Bronchial epithelial cell (primary cell): ENCODE measurements at regions not wholly inside any gene's neighbourhood (a gene's known extent, or its start where the extent isn't known, plus 50 kb on each side); places are given as distances from the start of the nearest gene placed in this dataset.

Experiments
- DNase-seq: peaks from one replicate; pipeline ENCODE4 v3.0.0-alpha.2; 2010; ENCODE audit warnings: low read depth
- FAIRE-seq: peaks from 2 replicates; lab custom pipeline; 2011; peaks lifted over from hg19 to GRCh38; lab: Jason Lieb, UNC
- H3K27me3 ChIP-seq: 2 replicates; pipeline ENCODE4 v1.5.1; 2011; ENCODE audit warnings: low read length; ENCODE audit not compliant: control insufficient read depth, insufficient read depth
- H3K36me3 ChIP-seq: 2 replicates; pipeline ENCODE4 v1.5.1; 2011; ENCODE audit warnings: low read length; ENCODE audit not compliant: control insufficient read depth, insufficient read depth
- H3K4me3 ChIP-seq: 2 replicates; pipeline ENCODE4 v1.5.1; 2011; ENCODE audit warnings: mild to moderate bottlenecking, low read depth, low read length, control low read depth
- TF ChIP-seq, protein P1 (sequence below): IDR thresholded peaks from 2 replicates; pipeline ENCODE4 v1.5.1; 2011; ENCODE audit warnings: mild to moderate bottlenecking, moderate library complexity, low read length, control low read depth, inconsistent platforms; ENCODE audit not compliant: insufficient read depth, severe bottlenecking

- DNase-seq (no peak), FAIRE-seq (no peak)
- Histone ChIP-seq H3K27me3 (peaks cover 2% of the 10 kb centered on the region), H3K4me3 (no peak overlapping the region), H3K36me3 (no peaks in the 10 kb centered on the region)
- TF ChIP-seq, protein P1, sequence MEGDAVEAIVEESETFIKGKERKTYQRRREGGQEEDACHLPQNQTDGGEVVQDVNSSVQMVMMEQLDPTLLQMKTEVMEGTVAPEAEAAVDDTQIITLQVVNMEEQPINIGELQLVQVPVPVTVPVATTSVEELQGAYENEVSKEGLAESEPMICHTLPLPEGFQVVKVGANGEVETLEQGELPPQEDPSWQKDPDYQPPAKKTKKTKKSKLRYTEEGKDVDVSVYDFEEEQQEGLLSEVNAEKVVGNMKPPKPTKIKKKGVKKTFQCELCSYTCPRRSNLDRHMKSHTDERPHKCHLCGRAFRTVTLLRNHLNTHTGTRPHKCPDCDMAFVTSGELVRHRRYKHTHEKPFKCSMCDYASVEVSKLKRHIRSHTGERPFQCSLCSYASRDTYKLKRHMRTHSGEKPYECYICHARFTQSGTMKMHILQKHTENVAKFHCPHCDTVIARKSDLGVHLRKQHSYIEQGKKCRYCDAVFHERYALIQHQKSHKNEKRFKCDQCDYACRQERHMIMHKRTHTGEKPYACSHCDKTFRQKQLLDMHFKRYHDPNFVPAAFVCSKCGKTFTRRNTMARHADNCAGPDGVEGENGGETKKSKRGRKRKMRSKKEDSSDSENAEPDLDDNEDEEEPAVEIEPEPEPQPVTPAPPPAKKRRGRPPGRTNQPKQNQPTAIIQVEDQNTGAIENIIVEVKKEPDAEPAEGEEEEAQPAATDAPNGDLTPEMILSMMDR, result no peak
Measured at GRCh38 chr6:142676027-142676443, 268.9 kb downstream of the HIVEP2 start.

DNA sequence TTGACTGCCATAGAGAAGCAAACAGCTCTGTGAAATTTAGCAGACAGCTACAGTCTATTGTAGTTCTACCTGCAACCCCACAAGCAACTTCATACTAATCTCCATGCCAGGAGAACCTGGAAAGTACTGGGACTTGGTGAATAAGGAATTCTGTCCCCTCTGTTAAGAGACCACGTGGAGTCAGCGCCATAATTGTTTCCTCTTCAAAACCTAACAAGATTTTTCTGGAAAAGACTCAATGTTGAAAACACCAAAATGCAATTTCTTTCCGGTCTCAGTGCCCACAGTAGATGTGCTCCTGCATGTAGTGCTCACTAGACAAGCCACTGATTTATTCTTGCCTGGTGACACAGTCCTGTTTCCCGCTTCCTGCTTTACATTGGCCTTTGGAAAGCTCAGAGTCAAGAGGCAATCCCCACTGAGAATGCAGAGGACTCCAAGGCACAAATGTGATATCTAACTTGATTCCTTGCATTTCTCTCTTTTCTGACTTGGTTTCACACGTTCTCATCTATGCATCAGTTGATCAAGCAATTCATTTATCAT lies 268.3 kb downstream of the HIVEP2 start:
- TF ChIP-seq, protein P1, result no peak
- FAIRE-seq, result no peak
- H3K36me3 ChIP-seq, result no peaks in the 10 kb centered on the region
- H3K27me3 ChIP-seq, result peaks cover 2% of the 10 kb centered on the region
- no peak for DNase-seq
- H3K4me3 ChIP-seq, result no peak overlapping the region

DNA sequence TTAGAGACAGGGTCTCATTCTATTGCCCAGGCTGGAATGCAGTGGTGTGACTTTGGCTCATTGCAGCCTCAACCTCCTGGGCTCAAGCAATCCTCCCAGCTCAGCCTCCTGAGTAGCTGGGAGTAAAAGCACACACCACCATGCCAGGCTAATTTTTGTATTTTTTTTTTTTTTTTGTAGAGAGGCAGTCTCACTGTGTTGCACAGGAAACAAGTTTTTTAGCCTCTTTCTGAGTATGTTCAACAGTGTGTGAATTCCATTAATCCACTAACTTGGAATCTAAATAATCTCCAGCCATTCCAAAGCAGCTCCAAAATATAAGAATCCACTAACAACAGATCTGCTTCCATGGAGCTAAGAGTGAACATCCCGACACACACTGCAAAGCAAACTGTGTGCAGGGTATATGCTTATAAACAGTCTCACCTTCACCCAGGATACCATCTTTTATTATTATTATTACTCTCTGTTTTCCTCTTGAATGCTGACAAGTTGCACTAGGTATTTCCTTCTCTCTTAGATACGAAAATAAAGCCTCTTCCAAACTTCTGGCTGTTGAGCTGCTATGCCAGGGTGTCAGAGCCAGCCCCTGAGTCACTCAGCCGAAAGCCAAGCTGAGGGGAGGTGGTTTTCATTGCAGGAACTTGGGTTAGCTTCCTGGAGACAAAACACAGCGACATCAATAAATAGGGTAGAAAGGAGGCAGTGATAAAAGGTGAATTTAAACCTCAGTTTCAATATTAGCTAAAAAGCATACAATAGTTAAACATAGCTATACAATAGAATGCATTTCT lies 264.9 kb downstream of the HIVEP2 start:
- DNase-seq (peak; percentile 46), FAIRE-seq (no peak)
- TF ChIP-seq, protein P1, result no peak

DNA sequence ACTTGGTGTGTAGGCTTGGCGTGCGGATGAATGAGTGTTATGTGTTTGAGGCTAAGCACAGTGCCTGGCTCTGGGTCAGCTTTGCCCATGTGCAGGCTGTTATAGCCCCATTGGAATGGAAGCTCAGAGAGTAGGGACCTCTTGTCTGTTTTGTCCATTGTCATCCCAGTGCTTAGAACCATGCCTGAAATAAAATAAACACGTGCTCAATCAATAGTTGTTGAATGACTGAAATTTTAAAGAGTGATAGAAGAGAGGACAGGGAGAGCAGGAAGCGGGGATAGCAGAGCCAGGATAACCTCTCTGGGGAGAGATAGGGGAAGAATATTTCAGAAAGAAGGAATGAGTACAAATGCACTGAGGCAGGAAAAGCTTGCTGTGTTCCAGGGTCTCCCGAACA lies 263.9 kb downstream of the HIVEP2 start:
- no peaks in the 10 kb centered on the region for H3K36me3 ChIP-seq
- TF ChIP-seq, protein P1, result no peak
- no peaks in the 10 kb centered on the region for H3K27me3 ChIP-seq
- DNase-seq (no peak), FAIRE-seq (peak; percentile 82)
- no peak overlapping the region for H3K4me3 ChIP-seq

More for the DNA sequence above, 264.9 kb downstream of the HIVEP2 start:
- Histone ChIP-seq H3K36me3 (no peaks in the 10 kb centered on the region), H3K27me3 (peaks cover 2% of the 10 kb centered on the region), H3K4me3 (no peak overlapping the region)

DNA sequence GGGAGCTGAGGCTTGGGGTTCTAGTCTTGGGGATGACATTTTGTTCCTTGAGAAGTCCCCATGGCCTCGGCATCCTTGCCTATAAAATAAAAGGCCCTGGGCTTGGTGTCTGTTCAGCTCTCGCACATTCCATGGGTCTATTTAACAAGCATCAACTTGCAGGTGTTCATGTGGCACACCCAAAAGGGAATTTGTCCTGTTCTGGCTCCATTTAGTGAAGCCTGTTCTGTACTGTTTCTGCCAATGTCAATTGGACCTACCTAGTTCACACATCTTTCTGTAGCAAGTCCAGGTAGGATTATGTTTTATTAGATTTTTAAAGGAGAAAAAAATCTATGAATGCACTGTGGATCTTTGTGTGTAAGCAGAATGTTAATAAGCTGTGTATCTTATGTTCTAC lies 262.0 kb downstream of the HIVEP2 start:
- Histone ChIP-seq H3K36me3 (no peaks in the 10 kb centered on the region), H3K27me3 (no peaks in the 10 kb centered on the region), H3K4me3 (no peak overlapping the region)
- TF ChIP-seq, protein P1, result no peak
- DNase-seq (peak; percentile 40), FAIRE-seq (no peak)
